ENCODE measurements at regions not wholly inside any gene's neighbourhood (a gene's known extent, or its start where the extent isn't known, plus 50 kb on each side); places are given as distances from the start of the nearest gene placed in this dataset.

GRCh38 chr18:78790511-78790910 lies 189.1 kb upstream of the SALL3 start:
- no peak for DNase-seq (ENCODE audit: low spot score)
- no peak overlapping the region for H3K4me3 ChIP-seq
- TF ChIP-seq, protein P1, sequence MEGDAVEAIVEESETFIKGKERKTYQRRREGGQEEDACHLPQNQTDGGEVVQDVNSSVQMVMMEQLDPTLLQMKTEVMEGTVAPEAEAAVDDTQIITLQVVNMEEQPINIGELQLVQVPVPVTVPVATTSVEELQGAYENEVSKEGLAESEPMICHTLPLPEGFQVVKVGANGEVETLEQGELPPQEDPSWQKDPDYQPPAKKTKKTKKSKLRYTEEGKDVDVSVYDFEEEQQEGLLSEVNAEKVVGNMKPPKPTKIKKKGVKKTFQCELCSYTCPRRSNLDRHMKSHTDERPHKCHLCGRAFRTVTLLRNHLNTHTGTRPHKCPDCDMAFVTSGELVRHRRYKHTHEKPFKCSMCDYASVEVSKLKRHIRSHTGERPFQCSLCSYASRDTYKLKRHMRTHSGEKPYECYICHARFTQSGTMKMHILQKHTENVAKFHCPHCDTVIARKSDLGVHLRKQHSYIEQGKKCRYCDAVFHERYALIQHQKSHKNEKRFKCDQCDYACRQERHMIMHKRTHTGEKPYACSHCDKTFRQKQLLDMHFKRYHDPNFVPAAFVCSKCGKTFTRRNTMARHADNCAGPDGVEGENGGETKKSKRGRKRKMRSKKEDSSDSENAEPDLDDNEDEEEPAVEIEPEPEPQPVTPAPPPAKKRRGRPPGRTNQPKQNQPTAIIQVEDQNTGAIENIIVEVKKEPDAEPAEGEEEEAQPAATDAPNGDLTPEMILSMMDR (IDR thresholded peaks at IDR 0.05): no peak
- H3K27ac ChIP-seq: no peak overlapping the region

DNA sequence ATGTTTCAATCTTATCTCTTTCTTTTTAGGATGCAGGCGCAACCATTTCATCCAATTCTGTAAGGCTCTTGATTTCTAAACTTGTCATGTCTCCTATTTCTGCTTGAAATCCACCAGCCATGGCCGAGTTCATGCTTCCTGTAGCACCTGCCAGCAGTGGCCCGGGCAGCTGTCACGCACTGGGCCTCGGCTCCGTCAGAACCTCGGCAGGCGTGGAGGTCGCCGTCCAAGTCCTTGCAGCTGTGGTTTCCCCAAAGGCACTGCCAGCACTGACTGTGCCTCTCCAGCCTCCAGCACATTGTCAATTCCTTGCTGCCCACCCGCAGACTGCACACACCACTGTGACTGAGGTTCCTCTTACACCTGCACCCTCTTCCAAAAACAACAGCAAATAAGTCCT lies 188.7 kb upstream of the SALL3 start:
- TF ChIP-seq, protein P1 (IDR thresholded peaks at IDR 0.05): no peak
- no peak for DNase-seq (ENCODE audit: low spot score)
- Histone ChIP-seq H3K27ac (no peak overlapping the region), H3K4me3 (no peak overlapping the region)

GRCh38 chr18:78792094-78792493 lies 187.5 kb upstream of the SALL3 start:
- TF ChIP-seq, protein P1 (IDR thresholded peaks at IDR 0.05): no peak
- no peak overlapping the region for H3K27ac ChIP-seq
- H3K4me3 ChIP-seq: no peak overlapping the region
- DNase-seq (ENCODE audit: low spot score): no peak

- Histone ChIP-seq H3K27ac (no peak overlapping the region), H3K4me3 (no peak overlapping the region)
- DNase-seq (ENCODE audit: low spot score): no peak
- TF ChIP-seq, protein P1 (IDR thresholded peaks at IDR 0.05): no peak
Observed at GRCh38 chr18:78792736-78793135, 186.9 kb upstream of the SALL3 start.

DNA sequence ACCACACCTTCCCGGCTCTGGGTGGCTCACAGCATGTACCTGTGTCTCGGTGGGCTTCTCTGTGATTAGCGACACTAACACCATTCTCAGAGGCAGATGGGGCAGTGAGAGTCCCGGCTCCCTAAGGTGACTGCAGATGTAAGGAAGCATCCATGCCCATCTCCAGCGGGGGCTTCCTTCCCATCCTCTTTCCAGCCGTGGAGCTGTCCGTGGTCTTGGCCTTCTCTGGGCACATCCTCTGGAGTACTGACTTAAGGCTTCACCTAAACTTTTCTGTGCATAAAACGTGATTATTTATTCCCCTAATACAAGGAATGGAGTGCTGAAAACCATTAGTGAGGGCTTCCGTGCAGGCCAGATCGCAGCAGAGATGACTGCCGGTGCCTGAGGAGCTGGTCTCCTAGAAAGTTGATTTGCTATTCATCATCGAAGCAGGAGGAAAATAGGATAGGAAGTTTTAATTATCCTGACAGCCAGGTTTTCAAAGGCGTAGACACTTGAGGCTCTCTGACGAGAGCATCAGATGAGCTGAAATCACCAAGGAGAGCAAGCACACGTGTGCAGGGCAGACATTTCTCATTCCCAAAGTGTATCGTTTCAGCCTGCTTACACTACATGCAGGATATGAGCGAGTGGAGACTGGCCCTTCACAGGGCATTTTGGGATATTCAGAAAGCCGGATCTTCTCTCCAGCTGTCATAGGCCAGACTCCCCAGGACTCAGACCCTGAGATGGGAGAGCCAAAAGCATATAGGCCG lies 186.1 kb upstream of the SALL3 start:
- no peak for DNase-seq (ENCODE audit: low spot score)
- TF ChIP-seq, protein P1 (IDR thresholded peaks at IDR 0.05): no peak
- no peak overlapping the region for H3K27ac ChIP-seq
- H3K4me3 ChIP-seq: no peak overlapping the region

- Histone ChIP-seq H3K27ac (no peak overlapping the region), H3K4me3 (no peak overlapping the region)
- DNase-seq (ENCODE audit: low spot score): no peak
- TF ChIP-seq, protein P1 (IDR thresholded peaks at IDR 0.05): no peak
Observed at GRCh38 chr18:78794071-78794430, 185.6 kb upstream of the SALL3 start.

- Histone ChIP-seq H3K4me3 (no peak overlapping the region), H3K27ac (no peak overlapping the region)
- TF ChIP-seq, protein P1 (IDR thresholded peaks at IDR 0.05): no peak
- DNase-seq (ENCODE audit: low spot score): no peak
Observed at GRCh38 chr18:78796693-78797455, 182.7 kb upstream of the SALL3 start.

Measured in coronary artery (tissue), 2 donors.